K562 (cell line): ENCODE measurements at regions not wholly inside any gene's neighbourhood (a gene's known extent, or its start where the extent isn't known, plus 50 kb on each side); places are given as distances from the start of the nearest gene placed in this dataset.
A peak's percentile ranks its signal among the peaks of the same experiment; 100 is the strongest.

Experiments used
- ATAC-seq: fragments of 200-7000 bp; cut with Tn5 transposase; 3 replicates; pipeline ENCODE4 v1.9.1; 2020; ENCODE audit warnings: moderate library complexity
- BruUV-seq: library from RNA; stranded (reverse); fragments of 400-500 nt; replicated peaks from 2 replicates; lab custom pipeline; 2021; lab: Mats Ljungman, UMichigan
- CTCF ChIA-PET: fragments of 300-600 bp; formaldehyde crosslinking; extraction: SDS; loops from one replicate; lab custom pipeline; 2021; ENCODE audit warnings: low intra/inter-chr PET ratio; lab: Yijun Ruan, JAX
- POLR2A ChIA-PET: fragments of 300-600, 350-650 bp; sonication (Branson Sonifier 250); formaldehyde crosslinking; extraction: SDS; loops from one replicate; lab custom pipeline; 2021; ENCODE audit warnings: antibody characterized with exemption, inconsistent platforms; lab: Yijun Ruan, JAX
- DNase-seq, 4 experiments: peaks; one replicate each; pipeline versions ENCODE4 v3.0.0 to v3.0.0-alpha.2; 2011 to 2018; ENCODE audit warnings: low spot score in 3 of 4, mixed read lengths in 3 of 4; ENCODE audit errors: extremely low read depth in 1 of 4
- FAIRE-seq: peaks from 2 replicates; lab custom pipeline; 2011; peaks lifted over from hg19 to GRCh38; lab: Jason Lieb, UNC
- H2AFZ ChIP-seq: 2 replicates; pipeline ENCODE4 v1.6.0; 2011; ENCODE audit warnings: low read depth, low read length, control low read depth, inconsistent platforms
- H3K27ac ChIP-seq: fragments of 200-600 bp; 3 replicates; pipeline ENCODE4 v1.8.0; 2011; ENCODE audit warnings: low read depth, mild to moderate bottlenecking, control low read depth, inconsistent platforms, low read length, moderate library complexity, mixed read lengths; ENCODE audit errors: extremely low read depth
- H3K27me3 ChIP-seq, 2 experiments: fragments of 300-600 bp in 1 of 2; 2 replicates in 1 of 2; 3 replicates in 1 of 2; pipeline versions ENCODE4 v1.6.0 to v1.8.0; 2011; ENCODE audit warnings: inconsistent platforms in 2 of 2, low read length in 2 of 2, mild to moderate bottlenecking in 1 of 2, mixed read lengths in 1 of 2, moderate library complexity in 1 of 2; ENCODE audit not compliant: control insufficient read depth in 2 of 2, insufficient read depth in 2 of 2
- H3K36me3 ChIP-seq: fragments of 300-600 bp; 3 replicates; pipeline ENCODE4 v1.8.0; 2011; ENCODE audit warnings: mild to moderate bottlenecking, low read length, inconsistent platforms; ENCODE audit not compliant: control insufficient read depth, insufficient read depth
- H3K4me1 ChIP-seq, 2 experiments: fragments of 200-600 bp in 1 of 2; replicated peaks in 1 of 2; 2 replicates in 1 of 2; 3 replicates in 1 of 2; pipeline versions ENCODE4 v1.5.1 to v1.8.0; 2011; ENCODE audit warnings: inconsistent platforms in 2 of 2, low read length in 2 of 2, mild to moderate bottlenecking in 1 of 2, mixed read lengths in 1 of 2, moderate library complexity in 1 of 2; ENCODE audit not compliant: control insufficient read depth in 2 of 2, insufficient read depth in 2 of 2
- H3K4me2 ChIP-seq: 2 replicates; pipeline ENCODE4 v1.6.1; 2011; ENCODE audit warnings: low read length, control low read depth, inconsistent platforms, mixed read lengths; ENCODE audit not compliant: insufficient read depth
- H3K4me3 ChIP-seq: fragments of 200-600 bp; sonication (generic), shearing (Covaris generic); 2 replicates; pipeline ENCODE4 v1.5.1; 2016; ENCODE audit warnings: control low read depth, inconsistent platforms
- H3K79me2 ChIP-seq: fragments of 200-600 bp; 3 replicates; pipeline ENCODE4 v1.8.0; 2011; ENCODE audit warnings: low read length, inconsistent platforms; ENCODE audit not compliant: control insufficient read depth, insufficient read depth
- H3K9ac ChIP-seq, 2 experiments: 2 replicates each; pipeline versions ENCODE4 v1.6.0 to v1.6.1; 2011; ENCODE audit warnings: low read depth in 2 of 2, low read length in 2 of 2, control low read depth in 1 of 2, inconsistent platforms in 1 of 2, mild to moderate bottlenecking in 1 of 2, mixed read lengths in 1 of 2; ENCODE audit not compliant: insufficient read depth in 1 of 2
- H3K9me1 ChIP-seq: one replicate; pipeline ENCODE4 v1.6.0; 2011; ENCODE audit warnings: inconsistent platforms, mild to moderate bottlenecking, low read length, moderate library complexity; ENCODE audit not compliant: control insufficient read depth, insufficient read depth
- H3K9me3 ChIP-seq: replicated peaks from 2 replicates; pipeline ENCODE4 v1.5.1; 2011; ENCODE audit warnings: low read depth, low read length, inconsistent platforms; ENCODE audit not compliant: control insufficient read depth, insufficient read depth
- H4K20me1 ChIP-seq: replicated peaks from 2 replicates; pipeline ENCODE4 v1.6.1; 2011; ENCODE audit warnings: low read length, inconsistent platforms, mixed read lengths; ENCODE audit not compliant: control insufficient read depth, insufficient read depth
- ATF7 ChIP-seq: fragments of 450-650 bp; IDR thresholded peaks from 2 replicates; pipeline ENCODE4 v1.7.1; 2014; ENCODE audit warnings: mild to moderate bottlenecking, moderate library complexity
- BCLAF1 ChIP-seq, 2 experiments: fragments of 450-650 bp in 1 of 2; IDR thresholded peaks; 2 replicates each; pipeline ENCODE4 v1.6.1; 2011 to 2017; ENCODE audit warnings: low read depth in 2 of 2, antibody characterized with exemption in 1 of 2, borderline replicate concordance in 1 of 2, low read length in 1 of 2, mild to moderate bottlenecking in 1 of 2, mixed read lengths in 1 of 2; ENCODE audit not compliant: control insufficient read depth in 1 of 2
- BCOR ChIP-seq: fragments of 450-650 bp; IDR thresholded peaks from 2 replicates; pipeline ENCODE4 v1.6.1; 2016
- C11orf30 ChIP-seq: fragments of 450-650 bp; IDR thresholded peaks from 2 replicates; pipeline ENCODE4 v1.6.1; 2016; ENCODE audit warnings: low read depth, mild to moderate bottlenecking
- DDX20 ChIP-seq: fragments of 450-650 bp; IDR thresholded peaks from 2 replicates; pipeline ENCODE4 v1.6.1; 2016; ENCODE audit warnings: missing genetic modification characterization, low read depth, mild to moderate bottlenecking, missing compliant biosample characterization, moderate library complexity
- KDM1A ChIP-seq, 2 experiments: fragments of 450-650 bp; IDR thresholded peaks; 2 replicates each; pipeline ENCODE4 v1.6.1; 2016; ENCODE audit warnings: mild to moderate bottlenecking in 2 of 2
- KHSRP ChIP-seq: fragments of 450-650 bp; IDR thresholded peaks from 2 replicates; pipeline ENCODE4 v1.6.1; 2017
- PHB ChIP-seq: fragments of 250-450 bp; sonication (Bioruptor Pico); IDR thresholded peaks from 2 replicates; pipeline ENCODE4 v1.5.0; 2021
- RBM25 ChIP-seq: fragments of 200-400 bp; formaldehyde crosslinking; IDR thresholded peaks from 2 replicates; pipeline ENCODE4 v1.6.1; 2018; ENCODE audit warnings: low read length, low read depth, moderate library complexity; ENCODE audit not compliant: severe bottlenecking
- SIRT6 ChIP-seq: IDR thresholded peaks from one replicate; pipeline ENCODE4 v1.6.1; 2012; ENCODE audit warnings: low read depth, mild to moderate bottlenecking, control low read depth, inconsistent platforms, low read length, moderate library complexity
- ZFP36 ChIP-seq: fragments of 150-350 bp; IDR thresholded peaks from 2 replicates; pipeline ENCODE4 v1.6.1; 2018; ENCODE audit warnings: low read length, low read depth; ENCODE audit not compliant: partially characterized antibody
- ZNF197 ChIP-seq: fragments of 200-800 bp; sonication (Bioruptor generic); IDR thresholded peaks from 2 replicates; pipeline ENCODE4 v1.6.1; 2016; ENCODE audit warnings: low read depth, missing genetic modification characterization, missing compliant biosample characterization
- ZNF239 ChIP-seq: fragments of 250-450 bp; sonication (Bioruptor Pico); IDR thresholded peaks from 2 replicates; pipeline ENCODE4 v1.4.0; 2020; ENCODE audit warnings: mild to moderate bottlenecking
- in situ Hi-C: fragments of 300-500 bp; cut with MboI; formaldehyde crosslinking; loops from 4 replicates; pipeline ENCODE4 v1.15.0; 2018; ENCODE audit warnings: inconsistent platforms, mixed read lengths
- intact Hi-C: fragments of 100-400 bp; cut with micrococcal nuclease; formaldehyde crosslinking; loops from 2 replicates; pipeline ENCODE4 v1.14.2; 2022

GRCh38 chr6:15008269-15008668, 237.6 kb upstream of the JARID2 start:
- no peak overlapping the region for H3K4me2 ChIP-seq
- H3K4me3 ChIP-seq, result no peak overlapping the region
- CTCF ChIA-PET, result no interaction called here
- DNase-seq (no peak), FAIRE-seq (no peak)
- no peaks in the 10 kb centered on the region for H3K9me3 ChIP-seq
- H3K9ac ChIP-seq, result no peak overlapping the region
- H2AFZ ChIP-seq, result no peak overlapping the region
- H4K20me1 ChIP-seq, result no peaks in the 10 kb centered on the region
- TF ChIP-seq BCLAF1 (IDR thresholded peaks at IDR 0.05; ENCODE audit: borderline replicate concordance in 1 of 2, control insufficient read depth in 1 of 2, low read depth in 2 of 2, low read length in 1 of 2) (no peak), ZFP36 (peak; percentile 85), BCOR (peak; percentile 72), C11orf30 (peak; percentile 18; the same call in 1 of the 2 replicates), DDX20 (tag) (no peak), PHB (CRISPR knock-in tag) (0 out of 2 replicates have a peak, but pooled peaks have one; percentile 40), ZNF239 (no peak), KDM1A (IDR thresholded peaks at IDR 0.05) (peak in 1 of 2 experiments; percentile 37; a peak in 1 of 4 replicates), ATF7 (no peak), ZNF197 (no peak), KHSRP (no peak), RBM25 (peak; percentile 82), SIRT6 (no peak)
- TF ChIP-seq, all 486 proteins: peak for 6
- in situ Hi-C loops, result no loop called here
- no peaks in the 10 kb centered on the region for H3K27me3 ChIP-seq
- no peaks in the 10 kb centered on the region for H3K9me1 ChIP-seq
- H3K4me1 ChIP-seq, result no peaks in the 10 kb centered on the region
- no peaks in the 10 kb centered on the region for H3K79me2 ChIP-seq
- no peaks in the 10 kb centered on the region for H3K36me3 ChIP-seq
- no TSS peak for BruUV-seq
- no peak overlapping the region for H3K27ac ChIP-seq
- POLR2A ChIA-PET, result interaction anchor here (1.6 kb wide), 1 partner anchor 11 kb away, joined by 6 read pairs; no protein-coding TSS in a partner anchor
- ATAC-seq, result peak; percentile 42; the same call in 2 of the 3 replicates
- intact Hi-C loops, result no loop called here
